ENCODE measurements at regions not wholly inside any gene's neighbourhood (a gene's known extent, or its start where the extent isn't known, plus 50 kb on each side); places are given as distances from the start of the nearest gene placed in this dataset.
A peak's percentile ranks its signal among the peaks of the same experiment; 100 is the strongest.

DNA sequence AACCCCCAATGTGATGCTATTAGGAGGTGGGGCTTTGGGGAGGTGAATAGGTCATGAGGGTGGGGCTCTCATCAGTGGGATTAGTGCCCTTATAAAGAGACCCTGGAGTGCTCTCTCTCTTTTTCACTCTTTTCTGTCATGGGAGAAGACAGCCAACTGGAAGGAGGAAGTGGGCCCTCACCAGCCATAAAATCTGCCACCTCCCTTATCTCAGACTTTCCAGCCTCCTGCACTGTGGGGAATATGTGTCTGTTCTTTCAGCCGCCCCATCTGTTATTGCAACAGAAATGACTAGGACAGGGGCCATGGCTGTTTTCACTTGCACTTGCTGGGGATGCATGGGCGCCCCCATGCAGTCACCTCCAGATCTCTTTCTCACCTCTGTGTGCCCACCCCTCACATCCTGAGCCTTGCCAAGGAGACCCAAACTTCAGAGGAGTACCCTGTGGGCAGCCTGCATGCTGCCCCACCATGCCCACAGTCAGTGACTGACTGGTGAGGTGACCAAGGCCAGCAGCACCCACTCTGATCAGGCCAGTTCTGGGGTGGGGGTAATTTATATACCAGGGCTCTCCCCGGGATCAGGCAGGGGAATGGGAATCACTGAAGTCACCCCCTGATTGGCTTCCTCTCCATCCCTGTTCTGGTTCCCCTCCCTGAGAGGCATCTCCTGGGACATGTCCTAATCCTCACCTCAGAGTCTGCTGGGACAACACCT, 118.4 kb downstream of the ANKRD60 start:
- DNase-seq (ENCODE audit: low spot score) = no peak
- H3K36me3 Mint-ChIP-seq (ENCODE audit: low read depth) = no peaks in the 10 kb centered on the region
- peaks cover 2% of the 10 kb centered on the region for H3K27me3 Mint-ChIP-seq (ENCODE audit: low read depth)
- peaks cover 3% of the 10 kb centered on the region for H3K9me3 Mint-ChIP-seq
- no peak overlapping the region for H3K27ac Mint-ChIP-seq
- H3K4me1 Mint-ChIP-seq (ENCODE audit: low read depth) = no peaks in the 10 kb centered on the region
- H3K4me3 Mint-ChIP-seq = no peak overlapping the region

DNA sequence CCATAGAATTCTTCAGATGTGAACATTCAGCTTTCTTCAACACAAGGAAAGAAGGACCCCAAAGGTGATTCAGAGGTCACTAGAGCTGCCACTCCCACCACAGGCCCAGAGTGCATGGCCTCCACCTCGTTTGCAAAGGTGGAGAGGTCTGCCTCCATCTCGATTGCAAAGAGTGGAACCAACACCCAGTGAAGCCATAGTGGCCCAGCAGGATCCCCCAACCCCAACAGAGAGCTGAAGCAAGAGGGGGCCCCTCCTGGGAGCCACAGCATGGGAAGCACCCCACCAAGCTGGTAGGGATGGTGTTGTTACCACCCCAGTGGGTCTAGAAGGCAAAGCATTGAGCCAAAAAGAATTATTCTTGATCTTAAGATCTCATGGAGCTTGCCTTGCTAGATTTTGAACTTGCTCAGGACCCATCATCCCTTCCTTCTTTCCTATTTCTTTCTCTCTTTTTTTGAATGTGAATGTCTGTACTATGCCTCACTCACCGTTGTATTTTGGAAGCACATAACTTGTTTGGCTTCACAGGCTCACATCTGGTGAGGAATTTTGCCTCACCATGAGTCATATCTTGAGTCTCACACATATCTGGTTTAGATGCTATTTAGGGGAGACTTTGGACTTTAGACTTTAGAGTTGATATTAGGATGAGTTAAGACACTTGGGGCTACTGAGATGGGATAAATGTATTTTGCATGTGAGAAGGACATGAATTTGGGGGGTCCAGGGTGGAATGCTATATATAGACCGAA, 119.2 kb downstream of the ANKRD60 start:
- Mint-ChIP-seq H3K27me3 (ENCODE audit: low read depth) (peaks cover 2% of the 10 kb centered on the region), H3K4me1 (ENCODE audit: low read depth) (no peaks in the 10 kb centered on the region), H3K4me3 (no peak overlapping the region), H3K27ac (no peak overlapping the region), H3K36me3 (ENCODE audit: low read depth) (no peaks in the 10 kb centered on the region), H3K9me3 (peaks cover 3% of the 10 kb centered on the region)
- DNase-seq (ENCODE audit: low spot score) = no peak

DNA sequence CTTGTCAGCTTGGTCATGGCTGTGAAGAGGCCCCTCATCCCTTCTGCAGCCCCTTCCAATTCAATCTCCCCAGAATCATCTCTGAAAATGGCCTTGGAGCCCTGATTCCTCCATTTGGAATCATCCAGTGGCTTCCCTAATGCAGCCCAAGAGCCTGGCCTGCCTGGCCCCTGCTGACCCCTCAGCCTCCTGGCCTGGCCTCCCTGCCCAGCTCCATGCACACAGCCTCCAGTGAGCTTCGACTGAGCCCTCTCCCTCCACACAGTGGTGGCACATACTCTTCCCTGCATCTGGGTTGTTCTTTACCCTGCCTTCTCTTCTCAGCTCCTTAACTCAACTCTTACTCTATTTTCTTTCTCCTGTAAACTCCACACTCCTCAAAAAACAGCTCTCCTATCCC, 120.9 kb downstream of the ANKRD60 start:
- no peak for DNase-seq (ENCODE audit: low spot score)
- Mint-ChIP-seq H3K4me3 (no peak overlapping the region), H3K27ac (no peak overlapping the region), H3K9me3 (peaks cover 3% of the 10 kb centered on the region), H3K27me3 (ENCODE audit: low read depth) (peaks cover 2% of the 10 kb centered on the region), H3K4me1 (ENCODE audit: low read depth) (no peaks in the 10 kb centered on the region), H3K36me3 (ENCODE audit: low read depth) (no peaks in the 10 kb centered on the region)

DNA sequence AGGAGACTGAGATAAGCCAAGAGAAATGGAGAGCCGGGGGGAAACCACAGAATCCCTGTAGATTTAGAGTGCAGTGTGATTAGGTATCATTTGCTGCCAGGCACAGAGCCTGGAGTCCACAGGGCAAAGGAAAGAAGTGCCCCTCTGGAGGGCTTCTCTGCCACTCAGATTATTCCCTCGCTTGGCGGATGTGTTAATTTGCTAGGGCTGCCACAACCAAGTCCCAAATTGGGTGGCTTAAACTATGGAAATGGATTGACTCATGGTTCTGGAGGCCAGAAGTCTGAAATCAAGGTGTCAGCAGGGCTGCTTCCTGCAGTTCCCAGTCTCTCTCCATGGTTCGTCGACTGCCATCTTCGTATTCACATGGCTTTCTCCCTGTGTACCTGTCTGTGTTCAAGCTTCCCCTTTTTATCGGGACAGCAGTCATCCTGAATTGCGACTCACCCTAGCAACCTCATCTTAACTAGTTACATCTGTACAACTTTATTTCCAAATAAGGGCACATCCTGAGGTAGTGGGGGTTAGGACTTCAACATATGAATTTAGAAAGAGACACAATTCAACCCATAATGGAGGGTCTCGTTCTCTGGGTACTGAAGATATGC, 122.2 kb downstream of the ANKRD60 start:
- Mint-ChIP-seq H3K27ac (no peak overlapping the region), H3K9me3 (peaks cover 3% of the 10 kb centered on the region), H3K27me3 (ENCODE audit: low read depth) (peaks cover 2% of the 10 kb centered on the region), H3K4me1 (ENCODE audit: low read depth) (no peaks in the 10 kb centered on the region), H3K4me3 (no peak overlapping the region), H3K36me3 (ENCODE audit: low read depth) (no peaks in the 10 kb centered on the region)
- DNase-seq (ENCODE audit: low spot score) = no peak

DNA sequence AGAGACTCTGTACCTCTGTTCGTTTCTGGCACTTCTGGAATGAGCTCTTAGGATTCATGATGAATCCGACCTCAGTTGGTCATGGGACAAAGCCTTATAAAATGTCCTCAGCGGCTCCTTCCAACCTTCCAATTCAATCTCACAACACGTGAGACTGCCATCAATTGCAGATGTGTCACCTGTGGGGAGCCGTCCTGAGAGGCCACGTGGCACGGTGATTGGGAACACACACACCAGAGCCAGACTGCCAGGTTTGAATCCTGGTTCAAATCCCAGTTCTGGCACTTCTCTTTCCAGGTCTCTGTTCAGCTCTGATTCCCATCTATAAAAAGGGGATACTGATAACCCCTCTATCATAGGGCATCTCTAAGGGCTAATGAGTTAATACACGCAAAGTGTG, 124.5 kb downstream of the ANKRD60 start:
- no peak for DNase-seq (ENCODE audit: low spot score)
- no peak overlapping the region for H3K27ac Mint-ChIP-seq
- no peaks in the 10 kb centered on the region for H3K4me1 Mint-ChIP-seq (ENCODE audit: low read depth)
- H3K9me3 Mint-ChIP-seq = peaks cover 3% of the 10 kb centered on the region
- H3K27me3 Mint-ChIP-seq (ENCODE audit: low read depth) = peaks cover 2% of the 10 kb centered on the region
- no peaks in the 10 kb centered on the region for H3K36me3 Mint-ChIP-seq (ENCODE audit: low read depth)
- H3K4me3 Mint-ChIP-seq = no peak overlapping the region

DNA sequence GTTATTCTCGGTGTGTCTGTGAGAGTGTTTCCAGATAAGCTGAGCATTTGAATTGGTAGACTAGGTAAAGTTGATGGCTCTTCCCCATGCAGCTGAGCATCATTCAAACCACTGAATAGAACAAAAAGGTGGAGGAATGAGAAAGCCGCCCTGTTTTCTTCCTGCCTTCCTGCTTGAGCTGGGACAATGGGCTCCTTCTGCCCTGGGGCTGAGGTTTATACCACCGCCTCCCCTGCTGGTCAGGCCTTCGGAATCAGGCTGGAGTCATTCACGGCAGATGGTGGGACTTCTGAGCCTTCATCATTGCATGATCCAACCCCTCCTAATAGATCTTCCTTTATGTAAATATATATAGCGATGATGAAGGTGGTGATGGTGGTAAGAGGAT, 124.9 kb downstream of the ANKRD60 start:
- H3K27ac Mint-ChIP-seq = no peak overlapping the region
- DNase-seq (ENCODE audit: low spot score) = no peak
- peaks cover 2% of the 10 kb centered on the region for H3K27me3 Mint-ChIP-seq (ENCODE audit: low read depth)
- H3K4me3 Mint-ChIP-seq = no peak overlapping the region
- no peaks in the 10 kb centered on the region for H3K36me3 Mint-ChIP-seq (ENCODE audit: low read depth)
- H3K9me3 Mint-ChIP-seq = peaks cover 3% of the 10 kb centered on the region
- H3K4me1 Mint-ChIP-seq (ENCODE audit: low read depth) = no peaks in the 10 kb centered on the region

DNA sequence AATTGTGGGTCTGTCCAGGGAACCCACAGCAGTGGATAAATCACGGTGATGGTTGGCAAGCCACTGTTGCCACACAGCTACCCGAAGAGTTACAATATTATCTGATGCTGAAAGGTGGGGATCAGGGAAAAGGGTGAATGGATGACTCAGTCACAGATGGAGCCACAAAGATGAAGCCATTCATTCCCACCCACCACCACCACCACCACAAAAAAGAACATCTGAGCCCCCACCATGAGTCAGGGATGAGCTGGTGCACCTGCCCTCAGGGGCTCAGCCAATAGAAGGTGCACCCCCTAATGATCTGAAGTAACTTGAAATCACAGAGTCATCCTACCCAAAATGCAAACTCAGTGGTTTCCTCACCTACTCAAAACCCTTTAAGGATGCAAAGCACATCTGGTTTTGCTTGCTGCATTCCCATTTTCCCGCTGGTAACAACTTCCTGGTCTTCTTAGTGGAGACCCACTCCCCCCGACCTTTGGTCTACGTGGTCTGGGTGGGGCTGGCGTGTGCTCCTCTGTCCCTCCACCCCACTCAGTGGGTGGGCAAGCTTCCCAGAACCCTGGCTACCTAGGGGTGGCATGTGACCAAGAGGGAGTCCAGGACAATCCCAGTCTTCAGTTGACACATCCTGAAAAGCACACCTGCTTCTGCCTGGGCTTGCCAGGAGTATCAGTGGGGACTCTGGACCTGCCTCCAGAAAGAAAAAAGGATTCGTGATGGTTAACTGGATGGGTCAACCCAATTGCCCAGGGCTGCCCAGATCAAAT, 125.5 kb downstream of the ANKRD60 start:
- Mint-ChIP-seq H3K27me3 (ENCODE audit: low read depth) (peaks cover 2% of the 10 kb centered on the region), H3K9me3 (peaks cover 3% of the 10 kb centered on the region), H3K4me3 (no peak overlapping the region), H3K27ac (no peak overlapping the region), H3K4me1 (ENCODE audit: low read depth) (no peaks in the 10 kb centered on the region), H3K36me3 (ENCODE audit: low read depth) (no peaks in the 10 kb centered on the region)
- peak; percentile 8 for DNase-seq (ENCODE audit: low spot score)

DNA sequence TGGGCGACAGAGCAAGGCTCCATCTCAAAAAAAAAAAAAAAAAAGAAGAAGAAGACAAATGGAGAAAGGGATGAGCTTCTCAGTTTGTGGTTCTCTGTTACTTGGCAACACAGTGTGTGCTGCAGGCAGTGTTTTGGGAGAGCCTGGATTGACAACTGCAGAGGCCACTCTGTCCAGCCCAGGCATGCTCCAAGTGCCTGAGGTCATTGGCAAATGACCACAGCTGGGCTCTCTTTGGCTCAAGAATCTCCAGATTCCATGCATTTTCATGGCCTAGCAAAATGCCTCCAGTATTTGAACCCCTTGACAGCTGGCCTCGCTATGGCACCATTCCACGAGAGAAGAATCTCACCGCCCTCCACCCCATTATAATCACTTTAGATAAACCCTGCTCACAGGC, 126.2 kb downstream of the ANKRD60 start:
- DNase-seq (ENCODE audit: low spot score) = no peak
- Mint-ChIP-seq H3K27me3 (ENCODE audit: low read depth) (peaks cover 7% of the 10 kb centered on the region), H3K36me3 (ENCODE audit: low read depth) (no peaks in the 10 kb centered on the region), H3K9me3 (peaks cover 3% of the 10 kb centered on the region), H3K27ac (no peak overlapping the region), H3K4me1 (ENCODE audit: low read depth) (no peaks in the 10 kb centered on the region), H3K4me3 (no peak overlapping the region)

DNA sequence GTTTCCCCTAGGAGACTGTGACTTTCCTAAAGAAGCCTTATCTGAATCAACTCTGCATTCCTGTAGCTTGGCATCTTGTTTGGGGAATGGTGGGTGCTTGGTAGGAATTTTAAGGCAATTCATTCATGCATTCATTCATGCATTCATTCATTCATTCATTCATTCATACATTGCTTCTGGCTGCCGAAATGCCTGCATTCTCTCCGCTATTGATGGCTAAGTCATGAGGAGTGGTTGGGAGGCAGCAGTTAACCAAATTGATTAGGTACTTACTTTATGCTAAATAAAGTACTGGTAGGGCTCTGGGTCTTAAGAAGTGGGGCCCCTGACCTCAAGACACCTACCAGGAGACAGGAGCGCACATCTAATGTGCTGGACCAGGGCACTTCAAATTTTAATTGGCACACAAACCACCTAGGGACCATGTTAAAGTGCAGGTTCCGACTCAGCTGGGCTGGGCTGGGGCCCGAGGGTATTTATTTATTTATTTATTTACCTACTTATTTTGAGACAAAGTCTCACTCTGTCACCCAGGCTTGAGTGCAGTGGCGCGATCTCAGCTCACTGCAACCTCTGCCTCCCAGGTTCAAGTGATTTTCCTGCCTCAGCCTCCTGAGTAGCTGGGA, 127.6 kb downstream of the ANKRD60 start:
- Mint-ChIP-seq H3K36me3 (ENCODE audit: low read depth) (no peaks in the 10 kb centered on the region), H3K9me3 (peaks cover 3% of the 10 kb centered on the region), H3K27me3 (ENCODE audit: low read depth) (peaks cover 13% of the 10 kb centered on the region), H3K4me3 (no peak overlapping the region), H3K4me1 (ENCODE audit: low read depth) (no peaks in the 10 kb centered on the region), H3K27ac (no peak overlapping the region)
- no peak for DNase-seq (ENCODE audit: low spot score)

DNA sequence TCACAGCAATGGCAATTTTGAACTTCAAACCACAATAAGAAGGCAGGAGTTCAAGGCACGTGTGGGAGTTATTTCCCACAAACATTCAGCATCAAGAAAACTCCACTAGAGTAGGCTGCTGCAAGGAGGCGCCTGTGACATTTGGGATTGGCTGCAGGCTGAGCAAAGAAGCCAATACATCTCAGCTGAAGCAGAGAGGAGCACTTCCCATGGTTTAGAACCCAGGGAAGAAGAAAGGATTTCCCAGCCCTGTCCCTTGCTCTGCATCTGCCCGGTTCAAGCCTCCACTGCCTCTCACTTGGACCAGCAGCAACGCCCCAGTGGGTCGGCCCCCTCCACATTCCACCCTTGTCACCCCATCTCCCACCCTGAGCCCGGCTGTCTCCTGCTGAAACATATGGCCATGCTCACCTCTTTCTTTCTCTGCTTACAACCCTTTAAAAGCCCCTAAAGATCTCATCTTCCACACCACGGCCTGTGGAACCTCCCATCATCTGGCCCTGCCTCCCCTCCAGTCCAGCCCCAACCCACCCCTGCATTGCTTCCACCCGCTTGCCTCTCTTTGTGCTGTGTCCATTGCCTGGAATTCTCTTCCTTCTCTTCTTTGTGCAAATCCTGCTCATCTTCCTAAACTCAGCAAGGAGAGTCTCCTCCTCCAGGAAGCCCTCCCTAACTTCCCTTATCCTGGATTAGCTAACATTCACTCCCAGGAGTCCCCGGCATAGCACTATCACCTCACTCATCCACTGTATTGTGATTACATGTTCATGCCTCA, 128.3 kb downstream of the ANKRD60 start:
- Mint-ChIP-seq H3K27ac (no peak overlapping the region), H3K4me3 (no peak overlapping the region), H3K36me3 (ENCODE audit: low read depth) (no peaks in the 10 kb centered on the region), H3K9me3 (no peaks in the 10 kb centered on the region), H3K27me3 (ENCODE audit: low read depth) (peaks cover 11% of the 10 kb centered on the region), H3K4me1 (ENCODE audit: low read depth) (no peaks in the 10 kb centered on the region)
- no peak for DNase-seq (ENCODE audit: low spot score)

DNA sequence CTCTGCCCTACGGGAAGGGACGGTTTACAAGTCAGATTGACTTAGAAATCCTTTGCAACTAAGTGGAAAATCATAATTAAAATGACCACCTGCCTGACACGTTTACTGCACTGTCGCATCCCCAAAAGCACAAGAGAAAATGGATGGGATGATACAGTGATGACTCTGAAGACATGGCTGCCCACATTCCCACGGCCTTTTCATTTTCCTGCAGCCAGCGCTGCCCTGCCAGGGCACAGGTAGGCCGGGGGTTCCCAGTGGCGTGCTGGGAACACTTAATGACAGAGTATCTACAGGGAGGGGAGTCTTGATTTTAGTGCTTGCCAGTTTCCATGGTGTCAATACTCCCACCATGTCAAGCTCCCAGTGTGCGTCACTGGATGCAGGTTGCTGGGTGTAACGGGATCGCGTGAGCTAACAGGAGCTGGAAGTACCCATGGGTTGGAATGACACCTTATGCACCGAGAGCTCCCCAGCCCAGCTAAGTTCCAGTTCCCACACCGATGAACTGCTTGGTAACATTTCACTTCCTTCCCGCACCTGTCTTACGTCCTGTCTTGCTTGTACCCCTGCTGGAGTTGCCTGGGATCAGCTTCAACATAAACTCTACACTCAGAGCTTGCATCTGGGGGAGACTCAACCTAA, 129.0 kb downstream of the ANKRD60 start:
- Mint-ChIP-seq H3K9me3 (no peaks in the 10 kb centered on the region), H3K36me3 (ENCODE audit: low read depth) (no peaks in the 10 kb centered on the region)

DNA sequence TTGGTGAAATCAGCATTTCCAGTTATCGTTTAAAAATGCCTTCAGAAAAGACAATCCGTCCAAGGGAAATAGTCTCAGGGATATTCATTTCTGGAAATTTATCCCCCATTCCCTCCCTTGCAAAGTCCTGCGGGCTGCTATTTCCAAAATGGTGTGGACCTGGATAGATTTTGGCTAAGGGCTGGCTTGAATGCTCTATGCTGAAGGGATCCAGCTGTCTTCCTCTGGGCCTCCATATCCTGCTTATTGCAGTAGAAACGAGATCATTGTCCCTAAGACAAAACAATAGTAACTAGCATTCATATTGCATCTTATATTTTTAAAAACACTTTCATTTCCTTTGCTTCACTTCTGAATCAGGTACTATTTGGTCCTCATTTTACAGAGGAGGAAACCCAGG, 129.9 kb downstream of the ANKRD60 start:
- Mint-ChIP-seq H3K36me3 (ENCODE audit: low read depth) (no peaks in the 10 kb centered on the region), H3K27me3 (ENCODE audit: low read depth) (peaks cover 11% of the 10 kb centered on the region), H3K27ac (no peak overlapping the region), H3K4me1 (ENCODE audit: low read depth) (no peaks in the 10 kb centered on the region), H3K9me3 (no peaks in the 10 kb centered on the region), H3K4me3 (no peak overlapping the region)
- DNase-seq (ENCODE audit: low spot score) = no peak

More for the DNA sequence above, 129.0 kb downstream of the ANKRD60 start:
- peaks cover 11% of the 10 kb centered on the region for H3K27me3 Mint-ChIP-seq (ENCODE audit: low read depth)
- no peak overlapping the region for H3K27ac Mint-ChIP-seq
- no peak for DNase-seq (ENCODE audit: low spot score)
- no peak overlapping the region for H3K4me3 Mint-ChIP-seq
- H3K4me1 Mint-ChIP-seq (ENCODE audit: low read depth) = no peaks in the 10 kb centered on the region

DNA sequence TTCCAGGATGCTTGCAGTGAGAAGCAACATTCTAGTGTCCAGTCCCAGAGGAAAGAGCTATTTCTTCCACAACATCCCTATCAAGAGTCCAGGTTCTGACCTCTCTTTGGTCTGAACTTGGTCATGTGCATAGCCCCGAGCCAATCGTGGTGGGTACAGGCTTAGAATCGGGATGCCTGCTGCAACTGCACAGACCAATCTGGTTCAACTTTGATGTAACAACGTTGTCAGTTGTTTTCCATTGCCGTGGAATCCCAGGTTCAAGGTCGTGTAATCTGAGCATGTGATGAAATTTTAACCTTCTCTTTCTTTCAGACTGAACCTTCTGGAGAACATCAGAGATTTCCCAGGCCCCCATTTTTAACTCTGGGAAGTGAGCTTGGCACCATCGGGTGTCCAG, 130.5 kb downstream of the ANKRD60 start:
- H3K4me3 Mint-ChIP-seq = no peak overlapping the region
- H3K27me3 Mint-ChIP-seq (ENCODE audit: low read depth) = peaks cover 11% of the 10 kb centered on the region
- no peaks in the 10 kb centered on the region for H3K36me3 Mint-ChIP-seq (ENCODE audit: low read depth)

More for the DNA sequence above, 130.5 kb downstream of the ANKRD60 start:
- H3K4me1 Mint-ChIP-seq (ENCODE audit: low read depth) = no peaks in the 10 kb centered on the region
- no peak for DNase-seq (ENCODE audit: low spot score)
- no peak overlapping the region for H3K27ac Mint-ChIP-seq
- H3K9me3 Mint-ChIP-seq = no peaks in the 10 kb centered on the region

Measured in T-helper 2 cell treated with Interferon-gamma antibody and Interleukin-4, amounts not matched to agents 5 μg/mL and 100 μg/mL, for 36 hours (primary cell).